Epithelial cell of esophagus (primary cell): ENCODE measurements at regions not wholly inside any gene's neighbourhood (a gene's known extent, or its start where the extent isn't known, plus 50 kb on each side); places are given as distances from the start of the nearest gene placed in this dataset.

Experiments used
- DNase-seq: peaks from one replicate; pipeline ENCODE4 v3.0.0; 2010; ENCODE audit warnings: low read depth
- H3K4me3 ChIP-seq: 2 replicates; pipeline ENCODE4 v1.5.1; 2011; ENCODE audit warnings: mild to moderate bottlenecking, low read length, control low read depth
- CTCF ChIP-seq: IDR thresholded peaks from 2 replicates; pipeline ENCODE4 v1.5.1; 2011; ENCODE audit warnings: low read depth, mild to moderate bottlenecking, low read length, control low read depth, inconsistent platforms; ENCODE audit not compliant: insufficient read depth; ENCODE audit errors: missing control alignments

GRCh38 chrX:116289592-116289991, 119.0 kb downstream of the AGTR2 start:
- no peak for TF ChIP-seq CTCF
- DNase-seq: no peak
- H3K4me3 ChIP-seq: no peak overlapping the region

- DNase-seq: peak; percentile 40
- no peak overlapping the region for H3K4me3 ChIP-seq
- no peak for TF ChIP-seq CTCF
Observed at GRCh38 chrX:116290359-116290758, 119.8 kb downstream of the AGTR2 start.

GRCh38 chrX:116292183-116292582, 121.6 kb downstream of the AGTR2 start:
- no peak for TF ChIP-seq CTCF
- H3K4me3 ChIP-seq: no peak overlapping the region
- DNase-seq: no peak

GRCh38 chrX:116298956-116299355, 128.4 kb downstream of the AGTR2 start:
- no peak overlapping the region for H3K4me3 ChIP-seq
- no peak for DNase-seq
- TF ChIP-seq CTCF: no peak

- no peak for TF ChIP-seq CTCF
- no peak for DNase-seq
Observed at GRCh38 chrX:116306218-116306617, 130.2 kb upstream of the SLC6A14 start.

GRCh38 chrX:116317409-116317808, 119.0 kb upstream of the SLC6A14 start:
- TF ChIP-seq CTCF: no peak
- peak; percentile 28 for DNase-seq

More at GRCh38 chrX:116306218-116306617, 130.2 kb upstream of the SLC6A14 start:
- H3K4me3 ChIP-seq: no peak overlapping the region

GRCh38 chrX:116318672-116319071, 117.7 kb upstream of the SLC6A14 start:
- peak; percentile 54 for DNase-seq
- no peak for TF ChIP-seq CTCF
- no peak overlapping the region for H3K4me3 ChIP-seq

More at GRCh38 chrX:116317409-116317808, 119.0 kb upstream of the SLC6A14 start:
- no peak overlapping the region for H3K4me3 ChIP-seq
